ENCODE measurements at regions not wholly inside any gene's neighbourhood (a gene's known extent, or its start where the extent isn't known, plus 50 kb on each side); places are given as distances from the start of the nearest gene placed in this dataset.
"Not testable (repeated sequence)": the region's sequence is repeated elsewhere in the genome, so short reads cannot be mapped to it uniquely, and the experiment has no call there.

- no peak for DNase-seq
These were observed 345.4 kb downstream of the PPP1R2C start for GRCh38 chrX:42432552-42432951.

- no peak for DNase-seq
These were observed 355.0 kb downstream of the PPP1R2C start for GRCh38 chrX:42422961-42423360.

DNA sequence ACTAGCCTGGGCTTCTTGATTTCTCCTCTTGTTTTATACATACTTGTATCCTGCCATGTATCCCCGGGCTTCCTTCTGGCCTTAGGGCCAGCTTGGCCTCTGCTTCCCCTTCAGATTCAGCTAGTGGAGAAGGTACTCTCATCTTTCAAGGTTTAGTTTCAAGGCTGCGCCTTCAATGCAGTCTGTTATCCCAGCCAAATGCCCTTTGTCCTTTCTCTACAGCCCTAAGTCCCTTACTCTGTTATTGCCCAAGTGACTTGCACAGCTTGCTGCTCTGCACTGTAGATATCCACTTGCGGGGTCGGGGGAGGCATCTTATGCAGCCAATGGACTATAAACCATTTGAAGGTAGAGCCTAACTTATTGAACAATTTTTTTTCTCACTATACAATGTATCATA lies 357.5 kb downstream of the PPP1R2C start:
- DNase-seq: no peak

GRCh38 chrX:42415636-42416035 lies 362.3 kb downstream of the PPP1R2C start:
- no peak for DNase-seq

GRCh38 chrX:42414057-42414456 lies 363.9 kb downstream of the PPP1R2C start:
- no peak for DNase-seq

DNA sequence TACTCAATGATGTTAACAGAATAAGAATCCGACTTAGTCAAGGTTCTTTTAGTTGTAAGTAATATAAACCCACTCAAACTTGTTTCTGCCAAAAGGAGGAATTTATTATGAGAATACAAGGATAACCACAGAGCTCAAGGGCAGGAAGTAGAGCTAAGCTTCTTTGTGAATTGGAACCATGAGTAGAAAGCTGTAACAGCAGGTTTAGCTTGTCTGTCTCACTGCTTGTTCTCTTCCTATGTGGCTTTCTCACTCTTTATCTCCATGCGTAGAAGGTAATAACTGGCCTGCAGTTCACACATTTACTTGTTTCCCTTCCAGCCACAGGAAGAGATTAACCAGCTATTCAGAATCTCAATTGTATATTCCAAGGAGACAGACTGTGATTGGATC lies 378.3 kb downstream of the PPP1R2C start:
- DNase-seq: no peak

DNA sequence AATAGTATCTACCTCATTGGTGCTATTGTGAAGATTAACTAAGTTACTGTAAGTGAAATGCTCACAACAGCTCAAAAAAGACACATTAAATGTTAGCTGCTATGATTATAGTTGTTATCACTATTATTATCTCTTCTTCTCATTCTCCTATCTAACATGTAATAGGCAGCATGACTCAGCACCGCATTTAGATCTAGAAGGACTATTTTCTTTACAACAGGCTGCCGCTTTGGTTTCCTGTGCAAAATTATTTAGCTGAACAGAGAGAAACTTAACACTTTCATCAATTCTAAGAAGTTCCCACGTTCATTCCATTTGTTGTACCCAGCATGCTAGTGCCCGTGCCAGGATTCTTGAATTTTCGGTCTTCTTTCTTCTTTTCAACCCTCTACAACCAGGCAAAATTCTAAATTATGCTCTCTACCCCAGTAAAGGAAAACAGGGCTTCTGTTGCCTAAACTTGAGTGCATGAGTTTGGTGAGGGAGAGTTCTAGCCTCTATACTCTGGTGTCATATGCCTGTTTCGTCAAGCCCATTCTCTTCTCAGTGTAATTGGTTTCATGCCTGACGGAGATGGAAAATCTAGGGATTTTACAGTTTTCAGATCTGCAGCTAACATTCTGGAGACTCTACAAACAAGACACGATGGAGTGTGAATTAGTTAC lies 378.9 kb downstream of the PPP1R2C start:
- DNase-seq: no peak

GRCh38 chrX:42396136-42396535 lies 381.8 kb downstream of the PPP1R2C start:
- DNase-seq: no peak

DNA sequence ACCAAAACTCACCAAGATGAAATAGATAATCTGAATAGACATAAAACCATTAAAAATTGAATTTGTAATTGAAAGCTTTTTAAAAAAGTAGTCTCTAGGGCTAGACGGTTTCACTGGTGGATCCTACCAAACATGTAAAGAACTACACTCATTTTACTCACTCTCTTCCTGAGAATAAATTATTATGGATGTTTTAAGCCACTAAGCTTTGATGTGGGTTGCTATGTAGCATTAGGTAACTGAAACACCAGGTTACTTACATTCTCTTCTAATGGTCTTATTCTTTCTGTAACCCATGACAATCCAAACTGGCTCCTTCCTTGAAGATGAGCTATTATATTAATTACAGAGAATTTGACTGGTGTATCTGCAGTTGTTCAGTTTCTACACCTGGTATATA lies 385.1 kb downstream of the PPP1R2C start:
- DNase-seq: no peak

GRCh38 chrX:42386681-42387080 lies 391.3 kb downstream of the PPP1R2C start:
- DNase-seq: no peak

DNA sequence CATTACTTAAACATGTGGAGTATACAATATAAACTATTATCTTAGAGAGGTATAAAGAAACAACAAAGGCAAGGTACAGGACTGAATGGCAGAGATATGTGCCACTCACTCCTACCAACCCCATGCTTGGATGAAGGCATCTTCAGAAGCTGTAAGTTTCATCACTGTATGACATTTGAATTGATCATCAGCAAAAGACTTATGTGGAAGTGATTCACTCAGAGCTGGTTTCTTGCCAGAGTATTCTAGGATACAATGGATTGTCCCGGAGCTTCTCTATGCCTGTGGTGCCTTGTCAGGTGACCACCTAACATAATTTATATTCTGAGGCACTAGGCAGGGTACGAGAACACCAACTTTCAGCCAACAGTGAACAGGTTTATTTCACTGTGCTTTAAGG lies 392.2 kb downstream of the PPP1R2C start:
- DNase-seq: no peak

DNA sequence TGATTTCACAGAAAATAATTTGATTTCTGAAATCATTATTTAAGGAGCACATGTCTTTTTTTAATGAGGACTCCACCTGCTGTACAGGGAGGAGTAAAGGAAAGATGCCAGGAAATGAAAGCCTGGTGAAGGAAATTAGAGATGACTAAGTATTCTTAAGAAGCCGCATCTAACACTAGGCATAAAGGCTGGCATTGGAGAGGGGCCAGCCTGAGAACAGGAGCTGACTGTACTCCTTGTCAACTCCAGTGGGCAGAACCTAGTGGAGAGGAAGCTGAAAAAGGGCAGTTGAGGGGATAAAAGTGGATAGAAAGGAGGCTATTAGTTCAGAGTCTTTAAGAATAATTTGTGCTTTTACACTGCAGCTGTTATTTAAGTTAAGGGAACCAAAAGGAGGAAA lies 393.0 kb downstream of the PPP1R2C start:
- no peak for DNase-seq

DNA sequence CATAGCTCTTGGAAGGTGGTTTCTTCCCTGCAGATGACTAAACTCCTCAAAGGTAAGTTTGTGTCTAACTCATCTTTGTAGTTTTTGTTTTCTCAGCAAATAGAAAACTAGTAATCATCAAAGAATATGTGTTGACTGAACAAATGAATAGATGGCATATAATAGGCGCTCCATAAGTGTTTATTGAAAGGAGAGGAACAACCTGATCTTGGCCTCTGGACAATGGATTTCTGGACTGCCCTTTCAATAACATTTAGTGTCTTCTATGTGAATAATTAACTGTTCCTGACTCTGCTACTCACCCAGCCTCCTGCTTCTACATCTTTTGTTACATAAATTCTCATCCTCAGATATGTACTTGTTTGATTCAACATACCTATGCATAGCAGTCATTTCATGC lies 399.1 kb downstream of the PPP1R2C start:
- DNase-seq: no peak

- no peak for DNase-seq
These were observed 402.9 kb downstream of the PPP1R2C start for GRCh38 chrX:42375086-42375485.

DNA sequence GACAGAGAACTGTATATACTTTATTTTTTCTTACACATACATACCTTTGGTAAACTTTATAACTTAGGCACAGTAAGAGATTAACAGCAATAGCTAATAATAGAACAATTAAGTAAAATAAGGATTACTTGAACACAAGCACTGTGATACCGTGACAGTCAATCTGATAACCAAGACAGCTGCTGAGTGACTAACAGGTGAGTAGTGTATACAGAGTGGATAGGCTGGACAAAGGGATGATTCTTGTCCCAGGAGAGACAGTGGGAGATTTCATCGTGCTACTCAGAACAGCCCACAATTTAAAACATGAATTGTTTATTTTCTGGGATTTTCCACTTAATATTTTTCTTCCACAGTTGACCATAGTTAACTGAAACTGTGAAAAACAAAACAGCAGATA lies 411.8 kb downstream of the PPP1R2C start:
- DNase-seq: no peak

DNA sequence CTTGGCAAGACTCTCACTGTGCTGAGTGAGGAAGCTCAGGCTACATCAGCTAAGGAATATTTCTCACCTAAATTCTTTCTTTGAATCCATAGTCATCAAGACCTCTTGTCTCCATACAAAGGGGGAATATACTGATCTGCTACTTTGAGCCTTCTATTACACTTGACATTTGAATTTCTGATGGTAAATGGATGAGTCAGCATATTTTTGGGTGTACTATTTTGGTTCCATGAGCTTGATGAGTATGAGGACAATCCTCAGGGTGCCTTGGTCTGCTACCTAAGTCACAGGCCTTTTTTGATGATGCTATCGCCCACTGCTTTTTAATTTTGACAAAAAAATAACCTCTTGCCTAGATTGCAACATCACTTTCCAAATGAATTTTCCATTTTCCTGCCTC lies 415.7 kb downstream of the PPP1R2C start:
- no peak for DNase-seq

DNA sequence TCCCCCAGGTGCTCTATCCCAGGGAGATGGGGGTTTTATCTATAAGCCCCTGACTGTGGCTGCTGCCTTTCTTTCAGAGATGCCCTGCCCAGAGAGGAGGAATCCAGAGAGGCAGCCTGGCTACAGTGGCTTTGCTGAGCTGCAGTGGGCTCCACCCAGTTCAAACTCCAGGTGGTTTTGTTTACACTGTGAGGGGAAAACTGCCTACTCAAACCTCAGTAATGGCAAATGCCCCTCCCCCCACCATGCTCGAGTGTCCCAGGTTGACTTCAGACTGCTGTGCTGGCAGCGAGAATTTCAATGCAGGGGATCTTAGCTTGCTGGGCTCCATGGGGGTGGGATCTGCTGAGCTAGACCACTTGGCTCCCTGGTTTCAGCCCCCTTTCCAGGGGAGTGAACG lies 419.6 kb upstream of the CASK start:
- not testable (repeated sequence) for DNase-seq

All from activated CD8-positive, alpha-beta memory T cell treated with anti-CD3 and anti-CD28 coated beads, Interleukin-2, amount 50 U/mL, for 4 hours (primary cell).